GM18507 (cell line): ENCODE measurements at regions not wholly inside any gene's neighbourhood (a gene's known extent, or its start where the extent isn't known, plus 50 kb on each side); places are given as distances from the start of the nearest gene placed in this dataset.

Experiments used
- DNase-seq: peaks from one replicate; pipeline ENCODE4 v3.0.0; 2011; ENCODE audit warnings: low read depth; ENCODE audit not compliant: insufficient read length; ENCODE audit errors: extremely low spot score
- FAIRE-seq: peaks from 2 replicates; lab custom pipeline; 2011; peaks lifted over from hg19 to GRCh38; lab: Jason Lieb, UNC

DNA sequence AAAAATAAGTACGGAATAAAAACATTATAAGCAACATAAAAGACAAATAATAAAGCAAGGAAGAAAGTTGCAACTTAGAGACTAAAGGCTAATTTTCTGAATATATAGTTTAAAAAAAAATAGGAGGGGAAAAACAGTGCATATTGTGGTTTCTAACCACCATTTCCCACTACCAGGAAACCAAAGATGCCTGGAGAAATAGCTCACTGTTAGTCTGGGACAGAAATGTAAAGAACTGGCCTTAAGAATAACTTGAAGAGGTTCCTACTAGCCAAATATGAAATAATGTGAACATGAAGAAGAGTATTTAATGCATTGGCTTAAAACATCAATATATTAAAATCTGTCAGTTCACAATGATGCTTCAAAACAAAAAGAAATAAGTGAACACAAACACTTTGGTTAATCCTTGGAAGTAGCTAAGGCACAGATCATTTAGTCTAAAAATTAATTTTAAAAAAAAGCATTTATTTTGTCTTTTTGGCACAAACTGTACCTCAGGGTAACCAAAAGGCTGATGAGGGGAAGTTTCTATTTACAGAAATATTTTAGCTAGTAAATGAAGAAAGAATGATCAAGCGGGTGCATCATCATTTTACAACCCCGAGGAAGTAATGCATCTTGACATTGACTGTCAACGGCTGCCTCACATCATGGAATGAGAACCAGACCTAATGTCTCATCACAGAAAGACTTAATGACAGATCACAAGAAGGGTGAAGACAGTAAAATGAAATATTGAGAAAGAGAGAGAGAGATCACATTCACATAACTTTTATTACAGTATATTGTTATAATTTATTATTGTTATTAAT, 297.2 kb upstream of the LDB2 start:
- FAIRE-seq (no peak), DNase-seq (no peak)

GRCh38 chr4:17194586-17194985, 296.1 kb upstream of the LDB2 start:
- FAIRE-seq: no peak
- no peak for DNase-seq

- FAIRE-seq (no peak), DNase-seq (no peak)
Observed at GRCh38 chr4:17189759-17190158, 291.3 kb upstream of the LDB2 start.

GRCh38 chr4:17189401-17189720, 290.9 kb upstream of the LDB2 start:
- FAIRE-seq (no peak), DNase-seq (no peak)

- DNase-seq (no peak), FAIRE-seq (no peak)
Observed at GRCh38 chr4:17188547-17189400, 290.3 kb upstream of the LDB2 start.

DNA sequence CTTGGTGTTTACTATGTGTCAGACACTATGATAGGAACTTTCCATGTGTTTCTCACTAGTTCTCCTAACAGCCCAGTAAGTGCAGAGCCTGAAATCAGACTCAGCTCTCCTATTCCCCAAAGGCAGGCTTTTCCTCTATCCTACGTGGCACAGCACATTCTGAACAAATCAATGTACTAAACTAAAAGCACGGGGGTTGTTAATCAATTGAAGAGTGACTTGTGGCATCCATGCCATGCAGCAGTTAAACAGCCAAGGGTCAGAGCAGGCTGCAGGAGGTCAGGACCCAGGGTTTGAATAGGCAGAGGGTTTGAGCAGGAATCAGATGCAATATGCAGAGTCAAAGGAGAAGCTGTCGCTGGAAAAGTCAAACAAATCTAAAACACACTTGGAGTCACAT, 289.7 kb upstream of the LDB2 start:
- no peak for FAIRE-seq
- no peak for DNase-seq

- FAIRE-seq (no peak), DNase-seq (no peak)
Observed at GRCh38 chr4:17187003-17187402, 288.6 kb upstream of the LDB2 start.

DNA sequence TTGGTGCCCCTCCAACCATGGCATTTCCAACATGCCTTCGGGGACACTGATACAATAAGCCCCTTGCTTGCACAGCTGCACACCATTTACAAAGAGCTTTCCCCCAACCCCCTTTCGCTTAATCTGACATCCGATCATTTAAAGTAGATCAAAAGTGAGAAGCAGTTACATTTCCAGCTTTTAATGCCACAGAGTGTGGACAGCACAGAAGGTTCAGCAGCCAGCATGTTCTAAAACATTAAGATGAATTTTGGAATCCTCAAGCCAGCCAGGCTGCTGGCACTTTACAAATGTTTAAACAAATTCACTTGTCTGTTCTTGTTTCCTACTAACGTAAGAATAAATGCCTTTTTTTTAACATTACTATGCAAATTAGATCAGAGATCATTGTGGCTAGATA, 284.4 kb upstream of the LDB2 start:
- DNase-seq (no peak), FAIRE-seq (no peak)

GRCh38 chr4:17174751-17175150, 276.3 kb upstream of the LDB2 start:
- no peak for FAIRE-seq
- no peak for DNase-seq

- no peak for DNase-seq
- no peak for FAIRE-seq
Observed at GRCh38 chr4:17173300-17173699, 274.9 kb upstream of the LDB2 start.

- no peak for DNase-seq
- no peak for FAIRE-seq
Observed at GRCh38 chr4:17170131-17170530, 271.7 kb upstream of the LDB2 start.

DNA sequence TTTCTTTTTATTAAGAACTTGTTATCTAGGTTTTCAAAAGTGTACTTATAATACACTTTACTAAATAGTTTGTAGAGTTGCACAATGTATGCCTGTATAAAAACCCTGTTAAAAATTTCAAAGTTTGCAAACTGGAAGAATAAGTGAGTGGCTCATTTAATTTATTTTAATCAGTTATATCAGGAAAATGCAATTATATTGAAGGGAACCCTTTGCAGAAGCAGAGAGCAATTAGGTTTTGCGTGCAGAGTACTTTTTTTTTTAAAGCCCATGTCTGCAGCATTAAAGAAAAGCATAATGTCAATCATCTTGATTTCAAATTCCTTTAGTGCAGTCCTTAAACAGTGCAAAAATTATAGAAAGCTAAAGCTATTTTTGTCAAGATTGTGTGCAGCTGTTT, 271.3 kb upstream of the LDB2 start:
- DNase-seq (no peak), FAIRE-seq (no peak)

DNA sequence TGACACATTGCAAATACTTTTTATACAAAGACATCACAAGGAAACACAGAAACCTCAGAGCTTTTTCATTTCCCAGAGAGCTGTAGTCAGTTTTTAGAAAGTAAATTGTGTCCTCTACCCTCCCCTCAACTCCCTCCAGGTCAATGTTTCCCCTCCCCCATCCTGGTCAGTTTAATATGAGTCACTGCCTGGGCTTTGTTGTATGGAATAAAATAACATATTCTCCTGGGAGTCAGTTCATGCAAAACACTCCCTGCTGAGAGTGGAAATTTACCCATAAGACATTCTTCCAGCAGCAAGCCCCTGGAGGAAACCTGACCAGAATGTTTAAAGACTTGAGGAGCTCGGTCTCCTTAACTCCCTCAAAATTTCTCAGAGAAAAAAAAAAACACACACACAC, 270.1 kb upstream of the LDB2 start:
- DNase-seq (no peak), FAIRE-seq (no peak)

GRCh38 chr4:17166954-17167353, 268.5 kb upstream of the LDB2 start:
- FAIRE-seq (no peak), DNase-seq (no peak)

DNA sequence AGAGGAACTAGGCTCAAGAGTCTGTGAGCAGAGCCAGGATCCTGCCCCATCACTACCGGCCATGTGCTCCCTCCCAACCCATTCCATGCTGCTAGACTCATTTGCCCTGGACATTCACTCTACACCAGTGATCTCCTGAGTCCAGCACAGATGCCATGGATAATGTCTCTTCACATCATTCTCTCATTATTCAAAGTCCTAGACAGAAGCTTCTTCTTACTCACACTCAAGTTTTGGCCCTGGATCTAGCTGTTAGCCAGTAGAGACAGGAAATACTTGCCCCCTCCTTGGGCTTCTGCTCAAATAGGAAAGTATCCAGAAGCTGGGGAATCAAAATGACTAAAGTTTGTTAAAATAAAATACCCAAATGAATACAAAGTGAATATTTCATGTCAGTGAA, 266.8 kb upstream of the LDB2 start:
- FAIRE-seq (no peak), DNase-seq (no peak)

GRCh38 chr4:17164666-17165065, 266.2 kb upstream of the LDB2 start:
- no peak for FAIRE-seq
- no peak for DNase-seq

DNA sequence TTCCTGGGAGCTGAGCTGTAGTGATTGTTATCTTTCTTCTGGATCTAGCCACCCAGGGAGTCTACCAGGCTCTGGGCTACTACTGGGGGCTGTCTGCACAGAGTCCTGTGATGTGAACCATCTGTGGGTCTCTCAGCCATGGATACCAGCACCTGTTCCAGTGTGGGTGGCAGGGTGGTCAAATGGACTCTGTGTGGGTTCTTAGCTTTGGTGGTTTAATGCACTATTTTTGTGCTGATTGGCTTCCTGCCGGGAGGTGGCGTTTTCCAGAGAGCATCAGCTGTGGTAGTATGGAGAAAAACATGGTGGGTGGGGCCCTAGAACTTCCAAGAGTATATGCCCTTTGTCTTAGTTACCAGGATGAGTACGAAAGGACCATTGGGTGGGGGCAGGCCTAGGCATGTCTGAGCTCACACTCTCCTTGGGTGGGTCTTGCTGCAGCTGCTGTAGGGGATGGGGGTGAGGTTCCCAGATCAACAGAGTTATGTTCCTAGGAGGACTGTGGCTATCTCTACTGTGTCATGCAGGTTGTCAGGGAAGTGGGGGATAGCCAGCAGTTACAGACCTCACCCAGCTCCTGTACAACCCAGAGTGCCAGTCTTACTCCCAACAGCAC, 264.8 kb upstream of the LDB2 start:
- DNase-seq (no peak), FAIRE-seq (no peak)

GRCh38 chr4:17157304-17157703, 258.9 kb upstream of the LDB2 start:
- FAIRE-seq (no peak), DNase-seq (no peak)

- no peak for DNase-seq
- FAIRE-seq: no peak
Observed at GRCh38 chr4:17155486-17155885, 257.0 kb upstream of the LDB2 start.

- no peak for FAIRE-seq
- DNase-seq: no peak
Observed at GRCh38 chr4:17153572-17153971, 255.1 kb upstream of the LDB2 start.
